A673 (cell line): ENCODE measurements at regions not wholly inside any gene's neighbourhood (a gene's known extent, or its start where the extent isn't known, plus 50 kb on each side); places are given as distances from the start of the nearest gene placed in this dataset.

Source experiments
- BruUV-seq: library from RNA; stranded (reverse); fragments of 400-500 nt; replicated peaks from 2 replicates; lab custom pipeline; 2021; lab: Mats Ljungman, UMichigan
- CTCF ChIA-PET: fragments of 300-600 bp; sonication (Branson Sonifier 250); formaldehyde crosslinking; loops from one replicate; lab custom pipeline; 2022; ENCODE audit warnings: antibody characterized with exemption; lab: Charles Lee
- POLR2A ChIA-PET: fragments of 300-600 bp; sonication (Branson Sonifier 250); formaldehyde crosslinking; loops from one replicate; lab custom pipeline; 2022; ENCODE audit warnings: antibody characterized with exemption; ENCODE audit not compliant: low non-redundant PET; lab: Charles Lee
- DNase-seq: peaks from one replicate; pipeline ENCODE4 v3.0.0-alpha.2; 2015; ENCODE audit warnings: low spot score
- H3K27ac ChIP-seq: fragments of 200-600 bp; sonication (generic); 2 replicates; pipeline ENCODE4 v1.5.1; 2016; ENCODE audit warnings: mixed run types, low read depth, mild to moderate bottlenecking, mixed read lengths, antibody characterized with exemption, low read length; ENCODE audit not compliant: poor library complexity, severe bottlenecking
- H3K27me3 ChIP-seq: fragments of 200-600 bp; sonication (generic); replicated peaks from 2 replicates; pipeline ENCODE4 v1.6.1; 2017; ENCODE audit warnings: mixed run types, low read depth, mild to moderate bottlenecking, mixed read lengths, antibody characterized with exemption, low read length; ENCODE audit not compliant: insufficient read depth, poor library complexity
- H3K36me3 ChIP-seq: fragments of 200-600 bp; sonication (generic); 2 replicates; pipeline ENCODE4 v1.6.1; 2016; ENCODE audit warnings: mixed run types, mild to moderate bottlenecking, mixed read lengths, antibody characterized with exemption, low read length; ENCODE audit not compliant: insufficient read depth, poor library complexity, severe bottlenecking
- H3K4me1 ChIP-seq: fragments of 200-600 bp; sonication (generic); 2 replicates; pipeline ENCODE4 v1.6.1; 2017; ENCODE audit warnings: mixed run types, mild to moderate bottlenecking, mixed read lengths, antibody characterized with exemption, low read length; ENCODE audit not compliant: insufficient read depth, poor library complexity, severe bottlenecking
- H3K4me3 ChIP-seq: fragments of 200-600 bp; sonication (generic); 2 replicates; pipeline ENCODE4 v1.5.1; 2016; ENCODE audit warnings: low read depth, mixed run types, mild to moderate bottlenecking, mixed read lengths, low read length; ENCODE audit not compliant: poor library complexity, severe bottlenecking
- H3K9me3 ChIP-seq: fragments of 200-600 bp; sonication (generic); 2 replicates; pipeline ENCODE4 v1.6.1; 2016; ENCODE audit warnings: mixed run types, low read depth, mild to moderate bottlenecking, mixed read lengths, antibody characterized with exemption, low read length; ENCODE audit not compliant: poor library complexity, severe bottlenecking
- CTCF ChIP-seq: fragments of 300-800, 200-600 bp; sonication (generic); conservative IDR thresholded peaks from 2 replicates; pipeline ENCODE4 v1.5.1; 2017; ENCODE audit warnings: low read depth, mild to moderate bottlenecking, antibody characterized with exemption, low read length, moderate library complexity, mixed read lengths
- EZH2 ChIP-seq: fragments of 200-600 bp; sonication (generic); IDR thresholded peaks from 2 replicates; pipeline ENCODE4 v1.6.1; 2017; ENCODE audit warnings: borderline replicate concordance, low read depth, mild to moderate bottlenecking, mixed read lengths, antibody characterized with exemption, low read length; ENCODE audit not compliant: poor library complexity, severe bottlenecking
- intact Hi-C: fragments of 100-400 bp; cut with micrococcal nuclease; formaldehyde crosslinking; loops from one replicate; pipeline ENCODE4 v1.10.0; 2022; ENCODE audit not compliant: unreplicated experiment

GRCh38 chr1:102546251-102546650 lies 549.5 kb upstream of the OLFM3 start:
- Histone ChIP-seq H3K27me3 (no peaks in the 10 kb centered on the region), H3K4me1 (no peaks in the 10 kb centered on the region), H3K36me3 (no peaks in the 10 kb centered on the region), H3K27ac (no peak overlapping the region), H3K9me3 (no peaks in the 10 kb centered on the region), H3K4me3 (no peak overlapping the region)
- intact Hi-C loops, result no loop called here
- DNase-seq, result no peak
- ChIA-PET POLR2A (no interaction called here), CTCF (no interaction called here)
- TF ChIP-seq CTCF (no peak), EZH2 (no peak)
- no TSS peak for BruUV-seq

DNA sequence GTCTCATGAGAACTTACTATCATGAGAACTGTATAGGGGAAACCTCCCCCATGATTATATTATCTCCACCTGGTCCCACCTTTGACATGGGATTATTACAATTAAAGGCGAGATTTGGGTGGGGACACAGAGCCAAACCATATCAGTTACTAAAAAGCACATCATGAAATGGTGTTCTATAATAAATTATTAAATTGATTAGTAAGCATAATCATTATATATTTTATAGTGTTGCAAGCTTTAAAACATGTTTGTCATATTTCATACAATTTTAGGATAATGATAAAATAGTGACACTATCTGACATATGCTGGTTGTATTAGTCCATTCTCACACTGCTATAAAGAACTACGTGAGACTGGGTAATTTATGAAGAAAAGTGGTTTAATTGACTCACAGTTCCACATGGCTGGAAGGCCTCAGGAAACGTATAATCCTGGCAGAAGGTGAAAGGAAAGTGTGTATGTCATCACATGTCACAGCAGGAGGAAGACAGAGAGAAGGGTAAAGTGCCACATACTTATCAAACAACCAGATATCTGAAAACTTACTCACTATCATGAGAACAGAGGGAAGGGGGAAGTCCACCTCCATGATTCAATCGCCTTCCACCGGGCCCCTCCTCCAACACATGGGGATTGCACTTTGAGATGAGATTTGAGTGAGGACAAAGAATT lies 539.2 kb upstream of the OLFM3 start:
- CTCF ChIA-PET, result no interaction called here
- H3K9me3 ChIP-seq, result no peaks in the 10 kb centered on the region
- DNase-seq, result peak; percentile 4
- intact Hi-C loops, result no loop called here
- H3K4me3 ChIP-seq, result no peak overlapping the region
- BruUV-seq, result no TSS peak
- H3K27ac ChIP-seq, result no peak overlapping the region
- no peak for TF ChIP-seq EZH2
- TF ChIP-seq CTCF, result no peak
- H3K36me3 ChIP-seq, result no peaks in the 10 kb centered on the region
- POLR2A ChIA-PET, result no interaction called here
- no peaks in the 10 kb centered on the region for H3K4me1 ChIP-seq
- no peaks in the 10 kb centered on the region for H3K27me3 ChIP-seq

GRCh38 chr1:102531036-102531435 lies 534.3 kb upstream of the OLFM3 start:
- CTCF ChIA-PET, result no interaction called here
- intact Hi-C loops, result no loop called here

More at GRCh38 chr1:102531036-102531435, 534.3 kb upstream of the OLFM3 start:
- H3K27me3 ChIP-seq, result no peaks in the 10 kb centered on the region
- TF ChIP-seq CTCF (no peak), EZH2 (no peak)
- no peak for DNase-seq
- no peaks in the 10 kb centered on the region for H3K36me3 ChIP-seq
- POLR2A ChIA-PET, result no interaction called here
- H3K4me1 ChIP-seq, result no peaks in the 10 kb centered on the region
- H3K4me3 ChIP-seq, result no peak overlapping the region
- H3K27ac ChIP-seq, result no peak overlapping the region
- H3K9me3 ChIP-seq, result no peaks in the 10 kb centered on the region
- no TSS peak for BruUV-seq
